ENCODE measurements at regions not wholly inside any gene's neighbourhood (a gene's known extent, or its start where the extent isn't known, plus 50 kb on each side); places are given as distances from the start of the nearest gene placed in this dataset.

DNA sequence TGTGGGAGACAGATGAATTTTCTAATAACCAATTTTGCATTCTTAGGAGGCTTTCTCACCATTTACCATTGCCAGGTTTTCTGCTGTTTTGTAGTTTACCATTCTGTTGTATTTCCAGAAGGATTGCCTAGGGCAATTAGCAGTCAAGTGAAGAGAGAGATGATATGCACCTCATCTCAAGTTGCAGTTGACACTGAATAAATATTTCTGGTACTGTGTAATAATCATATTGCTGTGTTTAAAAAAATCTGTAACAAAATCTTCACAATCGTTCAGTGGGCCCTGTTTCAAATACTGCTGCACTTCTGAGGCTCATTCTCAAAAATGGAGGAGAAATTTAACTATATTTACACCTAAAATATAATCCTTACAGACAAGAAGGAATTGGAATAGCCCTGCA lies 706.1 kb upstream of the PTPRD start:
- DNase-seq (ENCODE audit: low read depth in 2 of 2), result no peak

GRCh38 chr9:11319538-11319937 lies 706.7 kb upstream of the PTPRD start:
- peak in 1 of 2 donors; percentile 13 for DNase-seq (ENCODE audit: low read depth in 2 of 2)

DNA sequence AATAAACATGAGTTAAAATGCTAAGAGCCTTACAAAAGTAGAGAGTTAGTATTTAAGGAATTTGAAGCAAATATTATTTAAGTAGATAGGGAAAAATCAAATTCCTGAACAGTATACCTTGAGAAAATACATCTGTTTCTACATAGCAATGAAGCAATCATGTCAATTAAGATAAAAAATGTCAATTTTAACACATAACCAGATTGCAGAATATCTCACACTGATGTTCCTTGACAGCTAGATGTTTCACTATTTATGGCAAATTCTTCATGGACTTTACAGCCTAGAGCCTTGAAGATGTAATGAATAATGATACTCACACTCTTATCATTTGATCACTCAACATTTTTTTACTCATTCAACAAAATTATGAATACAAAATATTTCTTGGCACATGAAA lies 708.2 kb upstream of the PTPRD start:
- no peak for DNase-seq (ENCODE audit: low read depth in 2 of 2)

DNA sequence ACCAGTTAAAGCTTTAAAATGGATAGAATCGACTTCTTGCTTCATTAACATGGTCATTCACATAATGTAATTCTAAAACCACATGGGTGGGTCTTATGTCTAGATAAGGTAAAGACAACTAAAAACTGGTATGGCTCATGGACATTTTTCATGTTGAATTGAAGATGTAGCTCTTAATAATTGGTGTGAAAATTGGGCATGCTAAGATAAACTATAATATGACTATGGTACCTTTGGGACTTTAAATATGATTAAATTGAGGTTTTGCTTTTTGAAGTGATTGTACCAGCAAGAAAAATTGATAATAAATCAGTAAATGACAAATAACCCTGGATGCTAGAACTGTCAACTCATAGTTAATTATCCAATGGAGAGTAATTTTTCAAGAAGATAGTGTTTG lies 710.7 kb upstream of the PTPRD start:
- no peak for DNase-seq (ENCODE audit: low read depth in 2 of 2)

- no peak for DNase-seq (ENCODE audit: low read depth in 2 of 2)
These were observed 713.4 kb upstream of the PTPRD start for GRCh38 chr9:11326231-11326630.

GRCh38 chr9:11328326-11328725 lies 715.5 kb upstream of the PTPRD start:
- DNase-seq (ENCODE audit: low read depth in 2 of 2), result no peak

- no peak for DNase-seq (ENCODE audit: low read depth in 2 of 2)
These were observed 722.2 kb upstream of the PTPRD start for GRCh38 chr9:11335011-11335410.

DNA sequence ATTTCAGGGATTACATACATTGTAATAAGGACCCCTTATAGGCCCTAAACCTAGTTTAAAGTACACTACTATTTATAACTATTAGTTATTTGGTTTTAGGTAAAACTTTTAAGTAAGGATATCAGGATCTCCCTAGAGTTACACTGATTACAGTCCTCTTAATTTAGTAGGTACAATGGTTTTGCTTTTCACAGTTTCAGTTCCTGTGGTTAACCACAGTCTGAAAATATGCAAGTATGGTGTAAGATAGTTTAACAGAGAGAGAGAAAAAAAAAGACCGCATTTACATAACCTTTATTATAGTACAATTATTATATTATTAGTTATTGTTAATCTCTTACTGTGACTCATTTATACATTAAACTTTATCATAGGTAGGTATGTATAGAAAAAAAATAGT lies 725.3 kb upstream of the PTPRD start:
- DNase-seq (ENCODE audit: low read depth in 2 of 2), result no peak

GRCh38 chr9:11340654-11341053 lies 727.9 kb upstream of the PTPRD start:
- DNase-seq (ENCODE audit: low read depth in 2 of 2), result no peak

DNA sequence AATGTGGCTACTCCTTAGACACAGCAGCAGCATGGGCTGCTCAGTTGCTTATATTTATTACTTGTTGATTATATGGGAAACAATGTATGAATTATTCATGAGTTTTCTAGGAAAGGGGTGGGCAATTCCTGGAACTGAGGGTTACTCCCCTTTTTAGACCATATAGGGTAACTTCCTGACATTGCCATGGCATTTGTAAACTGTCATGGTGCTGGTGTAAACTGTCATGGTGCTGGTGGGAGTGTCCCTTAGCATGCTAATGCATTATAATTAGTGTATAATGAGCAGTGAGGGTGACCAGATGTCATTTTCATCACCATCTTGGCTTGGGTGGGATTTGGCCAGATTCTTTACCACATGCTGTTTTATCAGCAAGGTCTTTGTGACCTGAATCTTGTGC lies 734.6 kb upstream of the PTPRD start:
- DNase-seq (ENCODE audit: low read depth in 2 of 2), result no peak

GRCh38 chr9:11348366-11348765 lies 735.6 kb upstream of the PTPRD start:
- no peak for DNase-seq (ENCODE audit: low read depth in 2 of 2)

DNA sequence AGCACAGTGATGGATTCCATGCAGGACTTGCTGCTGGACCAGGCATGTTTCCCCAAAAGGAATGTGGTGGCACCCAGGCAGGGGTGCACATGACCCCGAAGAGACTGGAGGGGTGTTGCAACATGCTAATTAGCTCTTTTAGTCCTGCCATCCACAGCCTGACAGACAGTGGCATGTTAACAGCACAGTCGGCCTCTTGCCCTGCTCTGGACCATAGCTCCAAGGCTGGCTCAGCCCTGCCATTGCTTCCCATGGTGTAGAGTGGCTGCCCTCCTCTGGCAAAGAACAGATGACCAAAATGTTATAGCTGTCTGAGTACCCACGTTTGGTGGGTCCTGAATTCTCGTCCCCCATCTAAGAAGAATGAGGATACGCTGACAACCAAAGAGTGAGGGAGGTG lies 736.4 kb upstream of the PTPRD start:
- no peak for DNase-seq (ENCODE audit: low read depth in 2 of 2)

- no peak for DNase-seq (ENCODE audit: low read depth in 2 of 2)
These were observed 739.8 kb upstream of the PTPRD start for GRCh38 chr9:11352612-11353011.

DNA sequence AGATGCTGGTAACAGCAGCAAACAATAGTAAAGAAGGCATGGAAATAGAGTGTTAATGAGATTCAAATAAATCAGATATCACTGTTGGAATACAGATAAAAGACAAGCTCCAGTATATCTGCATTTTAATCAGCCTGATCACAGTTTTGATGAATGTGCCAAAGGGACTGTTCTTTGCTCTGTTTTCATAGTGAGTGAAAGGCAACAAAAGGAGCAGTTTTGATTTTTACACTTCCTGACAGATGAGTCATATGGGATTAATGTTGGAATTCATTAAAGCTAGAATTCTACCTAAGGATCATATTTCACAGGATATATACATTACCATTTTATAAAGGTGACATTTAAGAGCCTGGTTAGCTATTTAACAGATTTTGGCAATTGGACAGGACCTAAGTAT lies 743.3 kb upstream of the PTPRD start:
- DNase-seq (ENCODE audit: low read depth in 2 of 2), result no peak

DNA sequence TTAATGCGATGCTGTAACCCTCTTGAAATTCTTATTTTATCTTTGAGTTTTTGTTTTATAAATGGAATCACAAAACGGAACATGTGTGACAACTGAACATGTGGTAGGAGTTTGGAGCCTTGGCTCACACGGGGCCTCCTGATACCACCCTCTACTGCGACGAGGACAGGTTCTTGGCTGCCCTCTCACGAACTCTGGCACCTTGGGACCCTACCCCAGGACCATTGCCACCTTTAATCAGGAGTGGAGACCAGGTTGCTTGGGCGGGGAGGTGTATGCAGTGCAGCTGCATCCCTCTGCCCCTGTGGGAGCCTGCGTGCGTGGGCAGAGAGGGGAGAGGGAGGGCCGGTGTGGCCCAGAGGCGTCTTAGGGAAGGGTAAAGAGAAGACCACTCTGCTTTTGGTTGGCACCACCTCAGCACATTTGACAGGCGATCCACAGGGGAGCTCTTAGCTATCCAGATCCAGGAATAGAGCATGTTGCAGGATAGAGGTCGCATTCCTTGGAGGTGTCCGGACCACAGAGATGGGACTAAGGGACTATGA lies 753.9 kb upstream of the PTPRD start:
- no peak for DNase-seq (ENCODE audit: low read depth in 2 of 2)

DNA sequence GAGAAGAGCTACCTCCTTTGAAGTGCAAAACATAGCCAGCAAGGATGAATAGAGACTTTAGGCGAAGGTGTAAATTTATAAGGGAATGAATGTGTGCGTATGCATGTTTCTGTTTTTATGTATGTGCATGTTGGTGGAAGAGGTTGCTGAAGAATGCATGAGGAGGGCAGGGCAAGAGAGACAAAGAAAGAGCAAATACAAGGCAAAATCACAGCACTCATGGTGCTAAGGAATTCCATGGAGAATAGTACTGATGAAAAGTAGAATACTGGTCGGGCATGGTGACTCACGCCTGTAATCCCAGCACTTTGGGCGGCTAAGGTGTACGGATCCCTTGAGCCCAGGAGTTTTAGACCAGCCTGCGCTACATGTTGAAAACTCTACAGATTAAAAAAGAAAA lies 762.1 kb upstream of the PTPRD start:
- DNase-seq (ENCODE audit: low read depth in 2 of 2), result no peak

GRCh38 chr9:11402621-11403020 lies 789.8 kb upstream of the PTPRD start:
- DNase-seq (ENCODE audit: low read depth in 2 of 2), result no peak

- DNase-seq (ENCODE audit: low read depth in 2 of 2), result no peak
These were observed 801.4 kb upstream of the PTPRD start for GRCh38 chr9:11414241-11414640.

- no peak for DNase-seq (ENCODE audit: low read depth in 2 of 2)
These were observed 805.0 kb upstream of the PTPRD start for GRCh38 chr9:11417782-11418181.

DNA sequence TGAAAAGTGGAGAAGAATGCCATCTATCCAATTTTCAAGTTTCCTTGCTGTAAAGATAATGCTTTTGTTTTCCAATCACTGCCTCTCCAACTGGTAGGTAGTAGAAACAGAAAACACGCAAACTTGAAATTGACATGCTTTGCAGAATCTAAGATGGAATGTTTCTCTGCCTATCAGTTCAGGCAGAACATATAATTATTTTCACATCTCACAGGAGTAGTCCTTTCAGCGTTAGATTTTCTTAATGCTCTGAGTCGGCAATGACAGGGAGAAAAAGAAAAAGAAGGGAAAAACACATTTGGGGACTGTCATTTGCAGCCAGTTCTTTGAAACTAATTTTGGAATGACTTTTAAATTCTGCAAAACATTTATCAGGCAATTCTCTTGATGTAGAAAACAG lies 818.7 kb upstream of the PTPRD start:
- no peak for DNase-seq (ENCODE audit: low read depth in 2 of 2)

DNA sequence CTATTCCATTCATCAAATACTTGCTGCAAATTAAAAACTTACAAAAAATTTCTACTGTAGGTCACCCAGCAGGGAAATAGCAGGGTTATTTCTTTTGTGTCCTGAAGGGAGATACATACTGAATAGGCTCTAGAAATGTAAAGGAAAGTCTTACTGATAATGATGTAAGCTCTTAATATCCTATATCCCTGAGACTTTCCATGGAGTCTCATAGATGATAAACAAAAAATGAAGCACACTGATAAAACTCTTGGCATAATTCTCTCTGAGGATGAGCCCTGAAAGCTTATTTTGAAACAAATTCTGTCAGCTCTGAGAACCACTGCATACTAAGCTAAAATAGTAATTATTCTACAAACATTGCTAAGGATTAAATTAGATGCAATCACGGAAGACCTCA lies 819.6 kb upstream of the PTPRD start:
- no peak for DNase-seq (ENCODE audit: low read depth in 2 of 2)

- no peak for DNase-seq (ENCODE audit: low read depth in 2 of 2)
These were observed 830.8 kb upstream of the PTPRD start for GRCh38 chr9:11443631-11444030.

- no peak for DNase-seq (ENCODE audit: low read depth in 2 of 2)
These were observed 845.3 kb upstream of the PTPRD start for GRCh38 chr9:11457825-11458790.

Measured in lung microvascular endothelial cell (primary cell).